SK-N-SH (cell line): ENCODE measurements at regions not wholly inside any gene's neighbourhood (a gene's known extent, or its start where the extent isn't known, plus 50 kb on each side); places are given as distances from the start of the nearest gene placed in this dataset.

Source experiments
- CTCF ChIA-PET: fragments of 300-600, 350-600 bp; formaldehyde crosslinking; extraction: SDS; loops from one replicate; lab custom pipeline; 2021; lab: Yijun Ruan, JAX
- POLR2A ChIA-PET: fragments of 350-600 bp; sonication (Branson Sonifier 250); formaldehyde crosslinking; extraction: SDS; loops from one replicate; lab custom pipeline; 2020; ENCODE audit warnings: antibody characterized with exemption, inconsistent platforms; lab: Yijun Ruan, JAX
- DNase-seq: peaks from one replicate; pipeline ENCODE4 v3.0.0; 2012
- H2AFZ ChIP-seq: fragments of 200-600 bp; sonication (generic); 2 replicates; pipeline ENCODE4 v1.8.1; 2016; ENCODE audit warnings: antibody characterized with exemption, mild to moderate bottlenecking, low read depth
- H3F3A ChIP-seq: fragments of 200-600 bp; sonication (generic); replicated peaks from 2 replicates; pipeline ENCODE3; 2016; ENCODE audit warnings: antibody characterized with exemption, mild to moderate bottlenecking; ENCODE audit not compliant: insufficient read depth
- H3K27ac ChIP-seq, 2 experiments: fragments of 200-500 bp in 1 of 2; fragments of 200-600 bp in 1 of 2; sonication (Bioruptor generic) in 1 of 2; sonication (generic), shearing (Covaris generic) in 1 of 2; 2 replicates each; pipeline versions ENCODE4 v1.5.1 to v1.6.1; 2014 to 2016; ENCODE audit warnings: low read depth in 2 of 2, inconsistent platforms in 1 of 2, low read length in 1 of 2, mild to moderate bottlenecking in 1 of 2, mixed read lengths in 1 of 2
- H3K27me3 ChIP-seq: fragments of 200-600 bp; sonication (generic), shearing (Covaris generic); 2 replicates; pipeline ENCODE4 v1.6.1; 2016; ENCODE audit warnings: mixed run types; ENCODE audit not compliant: insufficient read depth
- H3K36me3 ChIP-seq, 2 experiments: fragments of 200-500 bp in 1 of 2; fragments of 200-600 bp in 1 of 2; sonication (Bioruptor generic) in 1 of 2; sonication (generic) in 1 of 2; replicated peaks in 1 of 2; 2 replicates each; pipeline versions ENCODE3 to v1.5.1; 2014 to 2016; ENCODE audit warnings: low read length in 1 of 2, mild to moderate bottlenecking in 1 of 2; ENCODE audit not compliant: insufficient read depth in 2 of 2, control insufficient read depth in 1 of 2
- H3K4me1 ChIP-seq, 2 experiments: fragments of 200-500 bp in 1 of 2; fragments of 200-600 bp in 1 of 2; sonication (Bioruptor generic) in 1 of 2; sonication (generic), shearing (Covaris generic) in 1 of 2; 2 replicates each; pipeline versions ENCODE4 v1.5.1 to v1.6.1; 2014 to 2016; ENCODE audit warnings: low read depth in 1 of 2, low read length in 1 of 2, mixed run types in 1 of 2; ENCODE audit not compliant: insufficient read depth in 2 of 2, control insufficient read depth in 1 of 2
- H3K4me2 ChIP-seq: fragments of 200-600 bp; sonication (generic), shearing (Covaris generic); 2 replicates; pipeline ENCODE4 v1.6.1; 2017; ENCODE audit warnings: mixed run types
- H3K4me3 ChIP-seq, 2 experiments: fragments of 200-500 bp in 1 of 2; fragments of 200-600 bp in 1 of 2; sonication (Bioruptor generic) in 1 of 2; sonication (generic), shearing (Covaris generic) in 1 of 2; 2 replicates each; pipeline versions ENCODE4 v1.5.1 to v1.8.1; 2014 to 2016; ENCODE audit warnings: low read depth in 2 of 2, inconsistent platforms in 1 of 2, low read length in 1 of 2, mild to moderate bottlenecking in 1 of 2, mixed read lengths in 1 of 2, moderate library complexity in 1 of 2
- H3K79me2 ChIP-seq: fragments of 200-600 bp; sonication (generic); 2 replicates; pipeline ENCODE4 v1.8.1; 2017; ENCODE audit warnings: mild to moderate bottlenecking; ENCODE audit not compliant: insufficient read depth
- H3K9ac ChIP-seq: fragments of 200-600 bp; sonication (generic); 2 replicates; pipeline ENCODE4 v1.6.1; 2017; ENCODE audit warnings: mixed run types
- H3K9me2 ChIP-seq: fragments of 200-600 bp; sonication (generic); 2 replicates; pipeline ENCODE4 v1.6.1; 2017; ENCODE audit warnings: mixed run types
- H3K9me3 ChIP-seq: fragments of 200-600 bp; sonication (generic); 2 replicates; pipeline ENCODE4 v1.6.1; 2017; ENCODE audit warnings: mixed run types, mild to moderate bottlenecking, moderate library complexity
- H4K20me1 ChIP-seq: fragments of 200-600 bp; sonication (generic); 2 replicates; pipeline ENCODE4 v1.6.1; 2017; ENCODE audit warnings: mild to moderate bottlenecking, mixed run types; ENCODE audit not compliant: insufficient read depth
- ELF1 ChIP-seq: IDR thresholded peaks from 2 replicates; pipeline ENCODE4 v1.4.0; 2012
- EZH2phosphoT487 ChIP-seq: fragments of 200-600 bp; sonication (generic); IDR thresholded peaks from 2 replicates; pipeline ENCODE4 v1.6.1; 2017; ENCODE audit warnings: low read depth, mixed run types, mild to moderate bottlenecking, antibody characterized with exemption, moderate library complexity, borderline replicate concordance
- FOSL2 ChIP-seq: IDR thresholded peaks from 2 replicates; pipeline ENCODE4 v1.4.0; 2012; ENCODE audit warnings: low read depth, mild to moderate bottlenecking, moderate library complexity, borderline replicate concordance
- FOXJ3 ChIP-seq: sonication (generic); formaldehyde crosslinking; IDR thresholded peaks from 2 replicates; pipeline ENCODE4 v1.5.1; 2020; ENCODE audit warnings: mild to moderate bottlenecking, missing genetic modification reagents
- FOXM1 ChIP-seq: IDR thresholded peaks from 2 replicates; pipeline ENCODE4 v1.4.0; 2012; ENCODE audit warnings: low read depth, mild to moderate bottlenecking
- GATA2 ChIP-seq: sonication (generic); formaldehyde crosslinking; IDR thresholded peaks from 2 replicates; pipeline ENCODE4 v1.5.0; 2020; ENCODE audit warnings: mild to moderate bottlenecking, missing genetic modification reagents
- IRF3 ChIP-seq: fragments of 150-350 bp; IDR thresholded peaks from 2 replicates; pipeline ENCODE4 v1.6.1; 2016; ENCODE audit warnings: mild to moderate bottlenecking, low read depth, low read length
- JUND ChIP-seq: IDR thresholded peaks from 2 replicates; pipeline ENCODE4 v1.4.0; 2012
- MAX ChIP-seq: IDR thresholded peaks from 2 replicates; pipeline ENCODE4 v1.4.0; 2012; ENCODE audit warnings: low read depth
- MXI1 ChIP-seq: IDR thresholded peaks from 2 replicates; pipeline ENCODE4 v1.6.1; 2012; ENCODE audit warnings: mild to moderate bottlenecking, low read depth, low read length, improper control_type of control experiment
- NRF1 ChIP-seq: IDR thresholded peaks from 2 replicates; pipeline ENCODE4 v1.6.1; 2012; ENCODE audit warnings: low read depth, mild to moderate bottlenecking, low read length
- PBX3 ChIP-seq: IDR thresholded peaks from 2 replicates; pipeline ENCODE4; 2012
- POLR2AphosphoS5 ChIP-seq: IDR thresholded peaks from 2 replicates; pipeline ENCODE4 v1.6.1; 2012; ENCODE audit warnings: low read depth, low read length
- RAD21 ChIP-seq: IDR thresholded peaks from 2 replicates; pipeline ENCODE4 v1.6.1; 2012; ENCODE audit warnings: mild to moderate bottlenecking, low read length
- RXRA ChIP-seq: IDR thresholded peaks from 2 replicates; pipeline ENCODE4 v1.4.0; 2012; ENCODE audit warnings: low read depth, mild to moderate bottlenecking, borderline replicate concordance
- SIN3A ChIP-seq: IDR thresholded peaks from 2 replicates; pipeline ENCODE4 v1.6.1; 2012; ENCODE audit warnings: low read depth, mild to moderate bottlenecking, low read length, moderate library complexity, borderline replicate concordance
- SMC3 ChIP-seq: IDR thresholded peaks from 2 replicates; pipeline ENCODE4 v1.6.1; 2012; ENCODE audit warnings: low read depth, low read length, improper control_type of control experiment
- TCF12 ChIP-seq: IDR thresholded peaks from 2 replicates; pipeline ENCODE4 v1.4.0; 2012
- TEAD4 ChIP-seq: IDR thresholded peaks from 2 replicates; pipeline ENCODE4 v1.4.0; 2012; ENCODE audit warnings: mild to moderate bottlenecking, borderline replicate concordance; ENCODE audit not compliant: insufficient read depth
- WGBS: methylation state at CpG from one replicate; pipeline ENCODE4 v1.1.6; 2017; ENCODE audit warnings: low lambda C conversion rate; 5-methylcytosine and 5-hydroxymethylcytosine counted together
- TF ChIP-seq, protein P1 (sequence below): fragments of 150-350 bp; IDR thresholded peaks from 2 replicates; pipeline ENCODE4 v1.6.1; 2017; ENCODE audit warnings: antibody characterized with exemption, low read length, low read depth, borderline replicate concordance

DNA sequence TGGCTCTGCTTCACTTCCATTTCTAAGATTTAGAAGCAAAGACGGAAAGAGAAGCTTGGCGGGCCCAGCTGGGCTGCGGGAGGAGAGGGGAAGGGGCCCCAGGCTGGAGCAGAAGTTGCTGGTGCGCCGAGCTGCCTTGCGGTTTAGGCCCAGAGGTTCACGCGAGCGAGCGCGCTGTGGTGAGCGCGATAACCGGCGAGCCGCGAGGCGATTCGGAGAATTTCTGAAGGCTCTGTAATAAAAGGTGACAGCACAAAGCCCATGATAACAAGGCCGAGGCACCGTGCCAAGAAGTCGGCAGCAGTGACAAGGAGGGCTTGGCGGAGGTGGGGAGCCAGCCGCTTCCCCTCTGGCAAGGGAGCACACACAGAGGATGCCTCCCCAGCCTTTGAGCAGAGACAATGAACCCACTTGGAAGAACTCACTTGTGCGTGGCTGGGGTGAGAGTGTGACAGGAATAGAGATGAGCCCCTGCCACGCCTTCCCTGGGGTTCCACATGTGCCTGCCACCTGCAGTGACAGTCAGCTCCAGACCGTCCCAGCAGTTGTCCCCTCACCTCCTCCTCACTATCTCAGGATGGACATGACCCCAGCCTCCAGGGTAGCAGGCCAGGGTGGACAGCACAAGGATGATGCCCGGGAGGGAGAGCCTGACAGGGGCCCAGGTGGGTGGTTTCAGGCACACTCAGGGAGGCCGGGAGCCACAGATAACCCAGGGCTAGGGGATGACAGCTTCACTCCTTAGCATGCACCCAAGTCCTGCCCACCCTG lies 315.2 kb downstream of the UACA start:
- Histone ChIP-seq H3K36me3 (no peaks in the 10 kb centered on the region), H3K9me3 (no peaks in the 10 kb centered on the region), H3K4me1 (peaks cover 0 to 22% of the 10 kb centered on the region in 2 experiments; a peak in 2 of 4 replicates), H3K4me2 (no peak overlapping the region), H3K27ac (no peak overlapping the region)
- WGBS = 88% methylated on average over 28 of the region's 29 CpGs
- peak; percentile 57 for DNase-seq
- TF ChIP-seq TCF12 (no peak), NRF1 (no peak), TEAD4 (no peak), FOXJ3 (CRISPR knock-in tag) (no peak), FOSL2 (no peak), FOXM1 (no peak), ELF1 (no peak), POLR2AphosphoS5 (no peak), PBX3 (no peak), MAX (no peak), IRF3 (no peak), SIN3A (no peak)
- TF ChIP-seq, protein P1, sequence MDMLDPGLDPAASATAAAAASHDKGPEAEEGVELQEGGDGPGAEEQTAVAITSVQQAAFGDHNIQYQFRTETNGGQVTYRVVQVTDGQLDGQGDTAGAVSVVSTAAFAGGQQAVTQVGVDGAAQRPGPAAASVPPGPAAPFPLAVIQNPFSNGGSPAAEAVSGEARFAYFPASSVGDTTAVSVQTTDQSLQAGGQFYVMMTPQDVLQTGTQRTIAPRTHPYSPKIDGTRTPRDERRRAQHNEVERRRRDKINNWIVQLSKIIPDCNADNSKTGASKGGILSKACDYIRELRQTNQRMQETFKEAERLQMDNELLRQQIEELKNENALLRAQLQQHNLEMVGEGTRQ = no peak
- TF ChIP-seq, all 33 proteins: peak for 0
- no peaks in the 10 kb centered on the region for H4K20me1 ChIP-seq
- H3K9ac ChIP-seq = no peak overlapping the region
- ChIA-PET CTCF (interaction anchor here (0.7 to 1.8 kb wide), 2 partner anchors 10 to 19 kb away, joined by 4 to 9 read pairs; no protein-coding TSS in a partner anchor), POLR2A (interaction anchor here (0.6 to 0.7 kb wide), 2 partner anchors 10 to 894 kb away, joined by 3 read pairs; no protein-coding TSS in a partner anchor)
- H3K9me2 ChIP-seq = no peaks in the 10 kb centered on the region
- peaks cover 19% of the 10 kb centered on the region; the same call in 1 of the 2 replicates for H3K27me3 ChIP-seq
- H2AFZ ChIP-seq = no peak overlapping the region
- no peaks in the 10 kb centered on the region for H3F3A ChIP-seq
- no peak overlapping the region for H3K4me3 ChIP-seq
- no peaks in the 10 kb centered on the region for H3K79me2 ChIP-seq

DNA sequence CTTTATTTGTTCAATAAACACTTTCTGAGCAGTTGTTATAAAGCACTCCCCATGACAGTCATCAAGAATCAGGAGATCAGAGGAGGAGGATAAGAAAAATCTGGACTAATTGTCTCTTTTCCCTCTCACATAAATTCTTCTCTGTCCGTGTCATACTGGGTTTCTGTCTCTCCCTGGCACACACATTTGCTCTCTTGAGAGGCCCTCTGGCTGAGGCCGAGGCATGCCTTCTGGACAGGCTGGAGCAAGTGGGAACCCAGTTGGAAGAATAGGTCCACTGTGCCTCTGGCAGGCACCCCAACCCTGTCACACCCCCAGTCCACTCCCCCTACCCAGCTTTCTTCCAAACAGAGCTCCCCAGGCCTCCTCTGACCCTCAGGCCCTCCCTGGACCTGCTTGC lies 315.8 kb downstream of the UACA start:
- Histone ChIP-seq H3K9me3 (no peaks in the 10 kb centered on the region), H3K79me2 (no peaks in the 10 kb centered on the region), H3K36me3 (no peaks in the 10 kb centered on the region), H3K9ac (no peak overlapping the region), H3K27ac (no peak overlapping the region), H3K4me2 (no peak overlapping the region), H2AFZ (no peak overlapping the region), H3K27me3 (peaks cover 25% of the 10 kb centered on the region; the same call in 1 of the 2 replicates), H3K4me1 (peaks cover 0 to 22% of the 10 kb centered on the region in 2 experiments; a peak in 2 of 4 replicates), H4K20me1 (no peaks in the 10 kb centered on the region), H3K9me2 (no peaks in the 10 kb centered on the region), H3K4me3 (no peak overlapping the region), H3F3A (no peaks in the 10 kb centered on the region)
- TF ChIP-seq FOSL2 (no peak), SMC3 (no peak), TEAD4 (no peak), IRF3 (no peak), GATA2 (no peak), POLR2AphosphoS5 (no peak), JUND (no peak), FOXJ3 (CRISPR knock-in tag) (no peak), MXI1 (no peak), RAD21 (no peak), RXRA (no peak), FOXM1 (no peak), TCF12 (no peak), EZH2phosphoT487 (no peak)
- CTCF ChIA-PET = interaction anchor here (0.7 to 1.8 kb wide), 3 partner anchors 9 to 19 kb away, joined by 4 to 9 read pairs (median 7); no protein-coding TSS in a partner anchor
- no peak for DNase-seq
- POLR2A ChIA-PET = interaction anchor here (0.6 to 0.7 kb wide), 2 partner anchors 10 to 894 kb away, joined by 3 read pairs; no protein-coding TSS in a partner anchor
- WGBS = 70% methylated on average over 2 of the region's 2 CpGs
